ENCODE measurements at regions not wholly inside any gene's neighbourhood (a gene's known extent, or its start where the extent isn't known, plus 50 kb on each side); places are given as distances from the start of the nearest gene placed in this dataset.

GRCh38 chr3:82103241-82103640 lies 341.8 kb upstream of the GBE1 start:
- no peak for TF ChIP-seq CTCF (IDR thresholded peaks at IDR 0.05; ENCODE audit: borderline replicate concordance, insufficient read depth, low read depth, low read length)
- no peak overlapping the region for H3K4me3 ChIP-seq (ENCODE audit: low read depth, low read length)

- H3K4me3 ChIP-seq (ENCODE audit: low read depth, low read length) = no peak overlapping the region
- TF ChIP-seq CTCF (IDR thresholded peaks at IDR 0.05; ENCODE audit: borderline replicate concordance, insufficient read depth, low read depth, low read length) = no peak
These were observed 338.9 kb upstream of the GBE1 start for GRCh38 chr3:82100378-82100777.

GRCh38 chr3:82093641-82094040 lies 332.2 kb upstream of the GBE1 start:
- no peak for TF ChIP-seq CTCF (IDR thresholded peaks at IDR 0.05; ENCODE audit: borderline replicate concordance, insufficient read depth, low read depth, low read length)
- no peak overlapping the region for H3K4me3 ChIP-seq (ENCODE audit: low read depth, low read length)

- no peak overlapping the region for H3K4me3 ChIP-seq (ENCODE audit: low read depth, low read length)
- TF ChIP-seq CTCF (IDR thresholded peaks at IDR 0.05; ENCODE audit: borderline replicate concordance, insufficient read depth, low read depth, low read length) = no peak
These were observed 327.3 kb upstream of the GBE1 start for GRCh38 chr3:82088749-82089148.

- H3K4me3 ChIP-seq (ENCODE audit: low read depth, low read length) = no peak overlapping the region
- TF ChIP-seq CTCF (IDR thresholded peaks at IDR 0.05; ENCODE audit: borderline replicate concordance, insufficient read depth, low read depth, low read length) = no peak
These were observed 326.5 kb upstream of the GBE1 start for GRCh38 chr3:82087958-82088357.

- H3K4me3 ChIP-seq (ENCODE audit: low read depth, low read length) = no peak overlapping the region
- TF ChIP-seq CTCF (IDR thresholded peaks at IDR 0.05; ENCODE audit: borderline replicate concordance, insufficient read depth, low read depth, low read length) = no peak
These were observed 324.5 kb upstream of the GBE1 start for GRCh38 chr3:82085851-82086475.

GRCh38 chr3:82085356-82085755 lies 323.9 kb upstream of the GBE1 start:
- TF ChIP-seq CTCF (IDR thresholded peaks at IDR 0.05; ENCODE audit: borderline replicate concordance, insufficient read depth, low read depth, low read length) = no peak
- H3K4me3 ChIP-seq (ENCODE audit: low read depth, low read length) = no peak overlapping the region

Measured in GM12875 (cell line).